Esophagus squamous epithelium (tissue), 4 donors: ENCODE measurements at regions not wholly inside any gene's neighbourhood (a gene's known extent, or its start where the extent isn't known, plus 50 kb on each side); places are given as distances from the start of the nearest gene placed in this dataset.

Experiments
- POLR2A ChIP-seq, 4 donors: fragments of 450-650 bp; IDR thresholded peaks; one replicate each; pipeline ENCODE4 v1.6.1; 2017; ENCODE audit warnings: antibody characterized with exemption in 4 of 4, mild to moderate bottlenecking in 4 of 4, moderate library complexity in 3 of 4
- TF ChIP-seq, protein P1 (sequence below), 6 experiments: fragments of 450-650 bp in 4 of 6; fragments of 200-600 bp in 2 of 6; sonication (generic) in 2 of 6; IDR thresholded peaks; one replicate each; pipeline ENCODE4 v1.5.1; 2016 to 2019; ENCODE audit warnings: antibody characterized with exemption in 6 of 6, mild to moderate bottlenecking in 4 of 6, moderate library complexity in 4 of 6

DNA sequence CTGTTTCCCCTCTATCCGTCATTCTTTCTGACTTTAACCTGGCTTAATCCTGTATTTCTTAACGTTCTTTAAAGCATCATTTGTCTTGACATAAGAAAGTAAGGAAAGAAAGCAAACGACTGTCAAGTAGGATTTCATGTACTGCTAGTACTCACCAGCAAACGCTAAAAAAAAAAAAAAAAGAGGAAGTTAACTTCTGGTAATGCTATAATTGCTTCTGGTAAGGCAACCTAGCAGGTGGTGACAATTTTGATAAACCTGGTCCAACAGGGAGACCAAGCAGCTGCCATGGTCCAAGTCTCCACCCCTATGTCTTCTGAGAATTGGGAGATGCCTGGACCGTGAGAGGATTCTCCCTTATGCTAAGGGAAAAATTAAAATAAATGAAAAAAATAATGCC, 306.6 kb downstream of the DAD1 start:
- TF ChIP-seq, protein P1, sequence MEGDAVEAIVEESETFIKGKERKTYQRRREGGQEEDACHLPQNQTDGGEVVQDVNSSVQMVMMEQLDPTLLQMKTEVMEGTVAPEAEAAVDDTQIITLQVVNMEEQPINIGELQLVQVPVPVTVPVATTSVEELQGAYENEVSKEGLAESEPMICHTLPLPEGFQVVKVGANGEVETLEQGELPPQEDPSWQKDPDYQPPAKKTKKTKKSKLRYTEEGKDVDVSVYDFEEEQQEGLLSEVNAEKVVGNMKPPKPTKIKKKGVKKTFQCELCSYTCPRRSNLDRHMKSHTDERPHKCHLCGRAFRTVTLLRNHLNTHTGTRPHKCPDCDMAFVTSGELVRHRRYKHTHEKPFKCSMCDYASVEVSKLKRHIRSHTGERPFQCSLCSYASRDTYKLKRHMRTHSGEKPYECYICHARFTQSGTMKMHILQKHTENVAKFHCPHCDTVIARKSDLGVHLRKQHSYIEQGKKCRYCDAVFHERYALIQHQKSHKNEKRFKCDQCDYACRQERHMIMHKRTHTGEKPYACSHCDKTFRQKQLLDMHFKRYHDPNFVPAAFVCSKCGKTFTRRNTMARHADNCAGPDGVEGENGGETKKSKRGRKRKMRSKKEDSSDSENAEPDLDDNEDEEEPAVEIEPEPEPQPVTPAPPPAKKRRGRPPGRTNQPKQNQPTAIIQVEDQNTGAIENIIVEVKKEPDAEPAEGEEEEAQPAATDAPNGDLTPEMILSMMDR (IDR thresholded peaks at IDR 0.05) = no peak
- TF ChIP-seq POLR2A (IDR thresholded peaks at IDR 0.05) = no peak
